ENCODE measurements at regions not wholly inside any gene's neighbourhood (a gene's known extent, or its start where the extent isn't known, plus 50 kb on each side); places are given as distances from the start of the nearest gene placed in this dataset.

- TF ChIP-seq, protein P1, sequence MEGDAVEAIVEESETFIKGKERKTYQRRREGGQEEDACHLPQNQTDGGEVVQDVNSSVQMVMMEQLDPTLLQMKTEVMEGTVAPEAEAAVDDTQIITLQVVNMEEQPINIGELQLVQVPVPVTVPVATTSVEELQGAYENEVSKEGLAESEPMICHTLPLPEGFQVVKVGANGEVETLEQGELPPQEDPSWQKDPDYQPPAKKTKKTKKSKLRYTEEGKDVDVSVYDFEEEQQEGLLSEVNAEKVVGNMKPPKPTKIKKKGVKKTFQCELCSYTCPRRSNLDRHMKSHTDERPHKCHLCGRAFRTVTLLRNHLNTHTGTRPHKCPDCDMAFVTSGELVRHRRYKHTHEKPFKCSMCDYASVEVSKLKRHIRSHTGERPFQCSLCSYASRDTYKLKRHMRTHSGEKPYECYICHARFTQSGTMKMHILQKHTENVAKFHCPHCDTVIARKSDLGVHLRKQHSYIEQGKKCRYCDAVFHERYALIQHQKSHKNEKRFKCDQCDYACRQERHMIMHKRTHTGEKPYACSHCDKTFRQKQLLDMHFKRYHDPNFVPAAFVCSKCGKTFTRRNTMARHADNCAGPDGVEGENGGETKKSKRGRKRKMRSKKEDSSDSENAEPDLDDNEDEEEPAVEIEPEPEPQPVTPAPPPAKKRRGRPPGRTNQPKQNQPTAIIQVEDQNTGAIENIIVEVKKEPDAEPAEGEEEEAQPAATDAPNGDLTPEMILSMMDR (IDR thresholded peaks at IDR 0.05): no peak
- TF ChIP-seq POLR2A (IDR thresholded peaks at IDR 0.05): no peak
- no peak for TF ChIP-seq EP300 (IDR thresholded peaks at IDR 0.05)
Measured at GRCh38 chr2:144914622-144915318, 394.9 kb upstream of the ZEB2 start.
